OCI-LY7 (cell line): ENCODE measurements at regions not wholly inside any gene's neighbourhood (a gene's known extent, or its start where the extent isn't known, plus 50 kb on each side); places are given as distances from the start of the nearest gene placed in this dataset.

Experiments used
- BruUV-seq: library from RNA; stranded (reverse); fragments of 400-500 nt; replicated peaks from 2 replicates; lab custom pipeline; 2021; lab: Mats Ljungman, UMichigan
- CTCF ChIA-PET: fragments of 300-600 bp; sonication (Branson Sonifier 250); formaldehyde crosslinking; loops from one replicate; lab custom pipeline; 2022; ENCODE audit warnings: antibody characterized with exemption; ENCODE audit not compliant: unreplicated experiment; lab: Charles Lee
- POLR2A ChIA-PET: fragments of 300-600 bp; sonication (Branson Sonifier 250); formaldehyde crosslinking; loops from one replicate; lab custom pipeline; 2022; ENCODE audit warnings: antibody characterized with exemption; lab: Charles Lee
- DNase-seq: peaks from one replicate; pipeline ENCODE4 v3.0.0-alpha.2; 2015; ENCODE audit warnings: low spot score
- H2AFZ ChIP-seq: fragments of 200-600 bp; sonication (generic), shearing (Covaris generic); 2 replicates; pipeline ENCODE4 v1.6.1; 2014; ENCODE audit warnings: mild to moderate bottlenecking, antibody characterized with exemption, low read length, moderate library complexity
- H3K27ac ChIP-seq: fragments of 200-600 bp; sonication (generic); 2 replicates; pipeline ENCODE4 v1.5.1; 2014; ENCODE audit warnings: mixed run types, low read depth, mild to moderate bottlenecking, moderate library complexity, low read length, inconsistent platforms; ENCODE audit not compliant: poor library complexity, severe bottlenecking
- H3K36me3 ChIP-seq: fragments of 200-600 bp; sonication (generic); 2 replicates; pipeline ENCODE4 v1.6.1; 2014; ENCODE audit warnings: mild to moderate bottlenecking, antibody characterized with exemption, low read length, moderate library complexity, mixed read lengths; ENCODE audit not compliant: insufficient read depth
- H3K4me1 ChIP-seq: fragments of 200-600 bp; sonication (generic); 2 replicates; pipeline ENCODE4 v1.5.1; 2014; ENCODE audit warnings: mild to moderate bottlenecking, low read length; ENCODE audit not compliant: insufficient read depth, poor library complexity, severe bottlenecking
- H3K4me2 ChIP-seq: fragments of 200-600 bp; sonication (generic); 2 replicates; pipeline ENCODE4 v1.6.1; 2014; ENCODE audit warnings: mild to moderate bottlenecking, low read length
- H3K4me3 ChIP-seq: fragments of 200-600 bp; sonication (generic); 2 replicates; pipeline ENCODE4 v1.5.1; 2014; ENCODE audit warnings: mild to moderate bottlenecking, low read depth, low read length; ENCODE audit not compliant: poor library complexity, severe bottlenecking
- H3K79me2 ChIP-seq: fragments of 200-600 bp; sonication (generic); 2 replicates; pipeline ENCODE4 v1.6.1; 2016; ENCODE audit warnings: low read depth, mild to moderate bottlenecking, low read length, moderate library complexity, mixed read lengths; ENCODE audit not compliant: insufficient read depth
- H3K9me2 ChIP-seq: fragments of 200-600 bp; sonication (generic); 2 replicates; pipeline ENCODE4 v1.6.1; 2016; ENCODE audit warnings: mild to moderate bottlenecking, low read length, mixed read lengths; ENCODE audit not compliant: insufficient read depth
- H3K9me3 ChIP-seq: fragments of 200-600 bp; sonication (generic); 2 replicates; pipeline ENCODE4 v1.6.1; 2014; ENCODE audit warnings: mild to moderate bottlenecking, mixed run types, low read length, mixed read lengths
- H4K20me1 ChIP-seq: fragments of 200-600 bp; sonication (generic); 2 replicates; pipeline ENCODE4 v1.6.1; 2014; ENCODE audit warnings: mild to moderate bottlenecking, antibody characterized with exemption, low read length, moderate library complexity, mixed read lengths; ENCODE audit not compliant: insufficient read depth
- CTCF ChIP-seq: fragments of 200-600 bp; sonication (generic); conservative IDR thresholded peaks from 2 replicates; pipeline ENCODE4 v1.5.1; 2014; ENCODE audit warnings: mild to moderate bottlenecking, antibody characterized with exemption, low read length, moderate library complexity, mixed read lengths
- EZH2phosphoT487 ChIP-seq: fragments of 200-600 bp; sonication (generic); IDR thresholded peaks from 2 replicates; pipeline ENCODE4 v1.6.1; 2018; ENCODE audit warnings: low read depth, borderline replicate concordance, mild to moderate bottlenecking, mixed run types, antibody characterized with exemption, low read length, moderate library complexity, mixed read lengths
- intact Hi-C: fragments of 100-400 bp; cut with micrococcal nuclease; formaldehyde crosslinking; loops from one replicate; pipeline ENCODE4 v1.10.0; 2022; ENCODE audit not compliant: unreplicated experiment

GRCh38 chrX:115467961-115468360 lies 93.0 kb upstream of the PLS3 start:
- intact Hi-C loops, result no loop called here
- Histone ChIP-seq H3K79me2 (no peaks in the 10 kb centered on the region), H3K4me1 (no peaks in the 10 kb centered on the region), H3K27ac (no peak overlapping the region), H4K20me1 (no peaks in the 10 kb centered on the region), H2AFZ (no peak overlapping the region), H3K36me3 (no peaks in the 10 kb centered on the region), H3K9me2 (no peaks in the 10 kb centered on the region), H3K4me2 (no peak overlapping the region), H3K9me3 (no peaks in the 10 kb centered on the region), H3K4me3 (no peak overlapping the region)
- ChIA-PET CTCF (no interaction called here), POLR2A (no interaction called here)
- DNase-seq, result no peak
- TF ChIP-seq CTCF (no peak), EZH2phosphoT487 (no peak)
- no TSS peak for BruUV-seq

GRCh38 chrX:115472131-115472530 lies 88.8 kb upstream of the PLS3 start:
- intact Hi-C loops, result no loop called here
- Histone ChIP-seq H3K4me3 (no peak overlapping the region), H3K9me2 (no peaks in the 10 kb centered on the region), H3K9me3 (no peaks in the 10 kb centered on the region), H3K36me3 (no peaks in the 10 kb centered on the region), H2AFZ (no peak overlapping the region), H3K4me2 (no peak overlapping the region), H3K27ac (no peak overlapping the region), H3K4me1 (no peaks in the 10 kb centered on the region), H4K20me1 (no peaks in the 10 kb centered on the region), H3K79me2 (no peaks in the 10 kb centered on the region)
- BruUV-seq, result no TSS peak
- TF ChIP-seq EZH2phosphoT487, result no peak
- TF ChIP-seq CTCF, result no peak
- ChIA-PET POLR2A (no interaction called here), CTCF (no interaction called here)
- DNase-seq, result no peak

- H3K9me2 ChIP-seq, result no peaks in the 10 kb centered on the region
- no peak overlapping the region for H2AFZ ChIP-seq
- no TSS peak for BruUV-seq
- no peaks in the 10 kb centered on the region for H3K79me2 ChIP-seq
- intact Hi-C loops, result no loop called here
- no peak overlapping the region for H3K4me3 ChIP-seq
- H3K36me3 ChIP-seq, result no peaks in the 10 kb centered on the region
- no peaks in the 10 kb centered on the region for H4K20me1 ChIP-seq
- DNase-seq, result no peak
- H3K4me1 ChIP-seq, result no peaks in the 10 kb centered on the region
- no peak overlapping the region for H3K27ac ChIP-seq
- ChIA-PET CTCF (no interaction called here), POLR2A (no interaction called here)
- no peak overlapping the region for H3K4me2 ChIP-seq
- TF ChIP-seq EZH2phosphoT487 (no peak), CTCF (no peak)
- H3K9me3 ChIP-seq, result no peaks in the 10 kb centered on the region
Measured at GRCh38 chrX:115486510-115486909, 74.5 kb upstream of the PLS3 start.
